GM19324 (cell line): ENCODE measurements at regions not wholly inside any gene's neighbourhood (a gene's known extent, or its start where the extent isn't known, plus 50 kb on each side); places are given as distances from the start of the nearest gene placed in this dataset.
"Not testable (repeated sequence)": the region's sequence is repeated elsewhere in the genome, so short reads cannot be mapped to it uniquely, and the experiment has no call there.

Experiments
- ATAC-seq: cut with Tn5 transposase; IDR thresholded peaks from one replicate; pipeline ENCODE4 v1.9.1; 2021; ENCODE audit warnings: mild to moderate bottlenecking, moderate library complexity; ENCODE audit not compliant: unreplicated experiment, low FRiP score

GRCh38 chr4:27911047-27911446 lies 1050.4 kb downstream of the STIM2 start:
- no peak for ATAC-seq

GRCh38 chr4:27913738-27914137 lies 1053.1 kb downstream of the STIM2 start:
- no peak for ATAC-seq

GRCh38 chr4:27915822-27916221 lies 1055.2 kb downstream of the STIM2 start:
- ATAC-seq: no peak

GRCh38 chr4:27916452-27917184 lies 1056.0 kb downstream of the STIM2 start:
- ATAC-seq: no peak

DNA sequence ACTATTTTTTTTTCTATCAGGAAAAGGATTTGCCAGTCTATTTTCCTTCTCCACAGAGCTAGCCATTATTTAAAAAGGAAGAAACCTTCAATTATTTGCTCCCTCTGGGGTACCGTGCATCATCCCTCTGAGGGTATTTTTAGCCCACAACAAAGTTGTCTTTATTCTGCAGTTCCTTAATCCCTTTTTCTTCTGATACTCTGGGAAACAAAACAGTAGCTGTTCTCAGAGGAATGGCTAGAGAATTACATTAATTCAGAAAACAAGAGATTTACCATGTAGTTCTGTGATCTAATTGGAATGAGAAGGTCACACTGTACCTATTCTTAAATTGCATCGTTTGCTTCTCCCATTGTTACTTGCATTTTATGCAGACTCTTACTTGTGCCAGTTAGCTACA lies 1056.7 kb downstream of the STIM2 start:
- no peak for ATAC-seq

DNA sequence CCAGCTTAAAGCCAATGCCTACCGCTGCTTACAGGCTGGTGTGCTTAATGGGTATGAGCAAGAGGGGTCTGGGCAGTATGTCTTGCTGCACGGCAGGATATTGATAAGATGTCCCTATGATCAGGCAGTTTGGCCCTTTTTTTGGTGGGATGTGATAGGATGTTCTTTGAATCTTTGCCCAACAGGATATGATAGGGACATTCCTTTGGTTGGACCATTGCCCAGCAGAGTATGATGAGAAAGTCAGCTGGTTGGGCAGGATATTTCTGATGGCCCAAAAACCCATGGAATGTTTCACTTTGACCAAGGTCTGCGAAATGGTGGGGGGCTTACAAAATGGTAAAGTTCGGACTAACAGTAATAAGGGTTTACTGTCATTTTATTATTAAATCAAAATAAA lies 1060.6 kb downstream of the STIM2 start:
- no peak for ATAC-seq

DNA sequence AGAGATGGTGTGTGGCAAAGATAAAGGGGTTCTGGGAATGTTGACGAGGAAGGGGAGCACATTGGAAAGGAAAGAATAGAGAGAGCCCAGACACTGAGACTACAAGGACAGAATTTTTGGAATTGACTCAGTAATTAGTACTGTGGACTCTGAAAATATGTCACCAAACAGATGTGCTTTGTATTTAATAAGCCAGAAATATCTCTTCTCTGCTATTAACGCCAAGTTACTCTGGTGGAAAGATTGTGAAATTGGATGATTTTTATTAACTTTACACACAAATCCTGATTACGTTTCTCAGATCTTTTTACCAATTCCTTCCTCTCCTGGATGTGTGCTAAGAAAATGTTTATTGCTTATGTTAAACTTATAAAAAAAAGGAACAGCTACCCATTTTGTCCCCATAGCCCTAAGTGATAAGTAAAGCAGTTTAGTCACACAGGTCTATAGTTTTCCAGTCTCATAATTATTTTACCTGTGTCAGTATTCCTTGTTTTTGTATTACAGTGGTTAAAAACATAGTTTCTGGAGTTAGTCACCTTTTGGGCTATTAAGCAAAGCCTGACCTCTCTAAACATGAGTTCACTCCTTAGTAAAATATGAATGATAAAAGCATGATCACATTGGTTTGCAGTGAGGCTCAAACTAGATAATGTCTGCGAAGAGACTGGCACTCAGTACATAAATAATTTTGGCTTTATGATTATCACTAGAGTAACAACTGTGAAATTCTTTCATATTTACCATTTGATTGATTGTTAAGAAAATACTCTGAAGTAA lies 1068.3 kb downstream of the STIM2 start:
- no peak for ATAC-seq

DNA sequence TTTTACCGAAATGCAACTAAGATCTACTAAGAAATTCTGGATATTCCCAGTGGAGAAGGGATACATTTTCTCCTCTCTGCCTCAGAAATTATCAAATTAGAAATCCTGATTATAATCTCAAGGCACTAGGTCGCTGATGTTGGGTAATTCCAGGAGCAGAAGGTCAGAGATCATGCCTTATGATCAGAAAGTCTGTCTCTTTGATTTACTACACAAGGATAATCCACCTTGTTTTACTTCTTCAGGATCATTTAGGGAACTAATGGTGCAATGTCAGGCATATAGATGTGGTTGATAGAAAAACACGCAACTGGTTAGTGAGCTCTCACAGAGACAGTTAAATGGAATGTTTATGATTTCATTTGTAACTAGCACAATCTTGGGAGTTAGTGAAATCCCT lies 1069.7 kb downstream of the STIM2 start:
- ATAC-seq: no peak

GRCh38 chr4:27930976-27931375 lies 1070.3 kb downstream of the STIM2 start:
- no peak for ATAC-seq

GRCh38 chr4:27931584-27931983 lies 1070.9 kb downstream of the STIM2 start:
- ATAC-seq: no peak

DNA sequence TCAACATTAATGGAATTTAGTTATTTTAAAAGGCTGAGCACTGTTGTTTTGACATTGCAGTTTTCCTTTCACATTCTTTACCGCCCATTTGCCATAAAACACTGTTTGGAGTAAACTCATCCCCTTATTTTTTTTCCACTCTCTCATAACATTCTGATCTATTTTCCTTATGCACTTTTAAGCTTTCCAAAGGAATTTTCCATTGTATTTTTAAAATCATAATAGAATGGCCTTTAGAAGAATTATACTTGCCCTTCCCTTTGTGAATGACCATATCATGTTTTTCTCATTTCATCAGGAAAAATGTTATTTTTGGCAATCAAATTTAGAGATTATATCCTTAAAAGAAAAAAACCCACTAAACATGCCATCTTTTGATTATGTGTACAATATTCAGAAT lies 1074.2 kb downstream of the STIM2 start:
- ATAC-seq: no peak

GRCh38 chr4:27946799-27947198 lies 1086.2 kb downstream of the STIM2 start:
- ATAC-seq: no peak

- ATAC-seq: no peak
Observed at GRCh38 chr4:27947302-27947701, 1086.7 kb downstream of the STIM2 start.

- ATAC-seq: no peak
Observed at GRCh38 chr4:27964095-27964494, 1103.5 kb downstream of the STIM2 start.

GRCh38 chr4:27966664-27967063 lies 1106.0 kb downstream of the STIM2 start:
- no peak for ATAC-seq

GRCh38 chr4:27973056-27973455 lies 1112.4 kb downstream of the STIM2 start:
- ATAC-seq: no peak

DNA sequence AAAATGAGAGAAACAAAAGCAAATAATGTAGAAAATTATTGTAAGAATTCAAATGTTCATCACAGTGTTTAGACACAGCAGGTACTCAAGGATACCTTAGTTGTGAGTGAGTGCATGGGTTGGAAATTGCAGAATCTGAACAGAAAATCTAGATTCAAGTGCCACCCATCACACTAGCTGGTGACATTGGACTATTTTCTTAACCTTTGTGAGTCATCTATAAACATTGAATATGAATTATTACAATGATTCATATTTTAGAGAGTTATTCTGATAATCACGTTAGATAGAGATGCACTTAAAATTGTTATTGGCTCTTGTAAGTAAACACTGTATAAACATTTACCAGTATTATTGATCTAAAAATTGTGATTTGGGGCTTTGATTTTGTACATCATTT lies 1113.1 kb downstream of the STIM2 start:
- ATAC-seq: no peak

DNA sequence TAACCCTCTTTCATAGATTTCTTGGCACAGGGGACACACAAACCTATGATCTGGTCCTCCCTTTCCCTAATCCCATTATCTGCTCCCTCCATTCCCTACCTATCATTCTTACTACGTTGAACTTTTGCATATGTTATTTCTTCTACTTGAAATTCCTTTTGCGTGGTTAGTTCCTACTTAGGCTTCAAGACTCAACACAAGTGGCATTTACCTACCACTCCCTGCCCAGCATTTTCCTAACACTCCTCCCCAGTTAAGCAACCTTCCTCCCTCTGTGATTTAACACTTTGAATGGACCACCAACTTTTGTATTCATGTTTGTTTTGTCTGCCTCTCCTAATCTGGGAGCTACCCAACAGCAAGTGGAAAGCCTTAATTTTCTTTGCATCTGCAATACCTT lies 1113.7 kb downstream of the STIM2 start:
- ATAC-seq: no peak

- ATAC-seq: not testable (repeated sequence)
Observed at GRCh38 chr4:27974881-27975280, 1114.2 kb downstream of the STIM2 start.

DNA sequence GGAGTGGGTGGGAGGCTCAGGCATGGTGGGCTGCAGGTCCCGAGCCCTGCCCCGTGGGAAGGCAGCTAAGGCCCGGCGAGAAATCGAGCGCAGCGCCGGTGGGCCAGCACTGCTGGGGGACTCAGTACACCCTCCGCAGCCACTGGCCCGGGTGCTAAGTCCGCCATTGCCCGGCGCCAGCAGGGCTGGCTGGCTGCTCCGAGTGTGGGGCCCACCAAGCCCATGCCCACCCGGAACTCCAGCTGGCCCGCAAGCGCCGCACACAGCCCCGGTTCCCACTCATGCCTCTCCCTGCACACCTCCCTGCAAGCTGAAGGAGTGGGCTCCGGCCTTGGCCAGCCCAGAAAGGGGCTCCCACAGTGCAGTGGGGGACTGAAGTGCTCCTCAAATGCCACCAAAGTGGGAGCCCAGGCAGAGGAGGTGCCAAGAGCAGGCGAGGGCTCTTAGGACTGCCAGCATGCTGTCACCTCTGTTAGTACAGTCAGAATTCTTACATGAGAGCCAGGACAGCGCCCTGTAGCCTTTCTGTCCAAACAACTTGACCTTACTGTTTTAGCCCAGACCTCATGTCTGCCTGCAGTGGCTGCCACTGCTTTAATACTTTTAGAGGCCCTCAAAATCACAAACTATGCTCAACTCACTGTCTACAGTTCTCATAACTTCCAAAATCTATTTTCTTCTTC lies 1117.9 kb downstream of the STIM2 start:
- not testable (repeated sequence) for ATAC-seq

GRCh38 chr4:27985522-27985921 lies 1124.9 kb downstream of the STIM2 start:
- ATAC-seq: no peak
